ENCODE measurements at regions not wholly inside any gene's neighbourhood (a gene's known extent, or its start where the extent isn't known, plus 50 kb on each side); places are given as distances from the start of the nearest gene placed in this dataset.

DNA sequence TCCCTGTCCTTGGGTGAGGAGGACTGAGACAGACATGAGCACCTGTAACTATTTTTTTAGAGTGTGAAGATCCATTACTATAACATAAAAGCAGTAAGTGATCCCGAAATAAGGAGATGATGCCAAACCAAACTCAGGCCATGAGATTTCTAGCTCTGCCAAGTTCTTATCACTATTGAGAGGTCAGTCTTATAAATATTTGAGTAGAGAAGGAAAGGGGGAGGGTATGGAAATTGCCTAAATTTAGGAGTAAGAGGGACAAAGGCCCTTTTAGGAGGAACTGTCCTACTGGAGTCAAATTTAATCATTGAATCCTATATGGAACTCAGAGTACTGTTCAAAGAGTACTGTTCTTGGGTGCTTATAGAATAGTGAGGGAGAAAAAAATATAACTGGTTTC lies 326.9 kb upstream of the NAALADL2 start:
- TF ChIP-seq SUZ12 (IDR thresholded peaks at IDR 0.05; ENCODE audit: extremely low read depth, insufficient read depth, insufficient read length) (no peak), ZNF274 (IDR thresholded peaks at IDR 0.05; ENCODE audit: low read depth, low read length) (no peak)

All from NT2/D1 (cell line).